SK-N-MC (cell line): ENCODE measurements at regions not wholly inside any gene's neighbourhood (a gene's known extent, or its start where the extent isn't known, plus 50 kb on each side); places are given as distances from the start of the nearest gene placed in this dataset.

Experiments used
- EZH2 ChIP-seq: fragments of 200-600 bp; sonication (generic); IDR thresholded peaks from one replicate; pipeline ENCODE4 v1.6.1; 2017; ENCODE audit warnings: antibody characterized with exemption
- POLR2AphosphoS5 ChIP-seq: IDR thresholded peaks from 2 replicates; pipeline ENCODE4 v1.6.1; 2012; ENCODE audit warnings: mild to moderate bottlenecking, low read depth, low read length, borderline replicate concordance

GRCh38 chr9:671997-672396 lies 169.5 kb upstream of the DMRT1 start:
- TF ChIP-seq POLR2AphosphoS5 (no peak), EZH2 (no peak)
